ENCODE measurements at regions not wholly inside any gene's neighbourhood (a gene's known extent, or its start where the extent isn't known, plus 50 kb on each side); places are given as distances from the start of the nearest gene placed in this dataset.

- intact Hi-C loops (cut with DNase I; ENCODE audit: low total_unique reads) = no loop called here
- no peaks in the 10 kb centered on the region for H3K27me3 ChIP-seq
- WGBS, 5 donors = 25 to 49% (median 38%) methylated on average over 1 of the region's 1 CpG
- H3K36me3 ChIP-seq = no peaks in the 10 kb centered on the region
- no peak overlapping the region for H3K27ac ChIP-seq
- TF ChIP-seq POLR2A (IDR thresholded peaks at IDR 0.05) = no peak
- TF ChIP-seq POLR2AphosphoS5 (IDR thresholded peaks at IDR 0.05) = no peak
- H3K4me3 ChIP-seq = no peak overlapping the region
- H3K4me1 ChIP-seq = no peaks in the 10 kb centered on the region
- DNase-seq = no peak
- no peaks in the 10 kb centered on the region for H3K9me3 ChIP-seq
Observed at GRCh38 chr3:118472586-118472985, 562.1 kb downstream of the IGSF11 start.

- no peaks in the 10 kb centered on the region for H3K9me3 ChIP-seq
- no peak overlapping the region for H3K27ac ChIP-seq
- TF ChIP-seq POLR2AphosphoS5 (IDR thresholded peaks at IDR 0.05) = no peak
- TF ChIP-seq EP300 (IDR thresholded peaks at IDR 0.05) = no peak
- TF ChIP-seq, protein P1, sequence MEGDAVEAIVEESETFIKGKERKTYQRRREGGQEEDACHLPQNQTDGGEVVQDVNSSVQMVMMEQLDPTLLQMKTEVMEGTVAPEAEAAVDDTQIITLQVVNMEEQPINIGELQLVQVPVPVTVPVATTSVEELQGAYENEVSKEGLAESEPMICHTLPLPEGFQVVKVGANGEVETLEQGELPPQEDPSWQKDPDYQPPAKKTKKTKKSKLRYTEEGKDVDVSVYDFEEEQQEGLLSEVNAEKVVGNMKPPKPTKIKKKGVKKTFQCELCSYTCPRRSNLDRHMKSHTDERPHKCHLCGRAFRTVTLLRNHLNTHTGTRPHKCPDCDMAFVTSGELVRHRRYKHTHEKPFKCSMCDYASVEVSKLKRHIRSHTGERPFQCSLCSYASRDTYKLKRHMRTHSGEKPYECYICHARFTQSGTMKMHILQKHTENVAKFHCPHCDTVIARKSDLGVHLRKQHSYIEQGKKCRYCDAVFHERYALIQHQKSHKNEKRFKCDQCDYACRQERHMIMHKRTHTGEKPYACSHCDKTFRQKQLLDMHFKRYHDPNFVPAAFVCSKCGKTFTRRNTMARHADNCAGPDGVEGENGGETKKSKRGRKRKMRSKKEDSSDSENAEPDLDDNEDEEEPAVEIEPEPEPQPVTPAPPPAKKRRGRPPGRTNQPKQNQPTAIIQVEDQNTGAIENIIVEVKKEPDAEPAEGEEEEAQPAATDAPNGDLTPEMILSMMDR (IDR thresholded peaks at IDR 0.05) = no peak
- no peak for TF ChIP-seq POLR2A (IDR thresholded peaks at IDR 0.05)
- intact Hi-C loops (cut with DNase I; ENCODE audit: low total_unique reads) = no loop called here
- H3K4me1 ChIP-seq = no peaks in the 10 kb centered on the region
- H3K27me3 ChIP-seq = no peaks in the 10 kb centered on the region
- no peaks in the 10 kb centered on the region for H3K36me3 ChIP-seq
- DNase-seq = no peak
- no peak overlapping the region for H3K4me3 ChIP-seq
Observed at GRCh38 chr3:118473343-118473742, 561.3 kb downstream of the IGSF11 start.

GRCh38 chr3:118476885-118477618, 557.6 kb downstream of the IGSF11 start:
- H3K27me3 ChIP-seq = no peaks in the 10 kb centered on the region
- intact Hi-C loops (cut with DNase I; ENCODE audit: low total_unique reads) = no loop called here
- no peaks in the 10 kb centered on the region for H3K4me1 ChIP-seq
- no peak overlapping the region for H3K27ac ChIP-seq
- TF ChIP-seq POLR2AphosphoS5 (IDR thresholded peaks at IDR 0.05) = no peak
- TF ChIP-seq EP300 (IDR thresholded peaks at IDR 0.05) = no peak
- no peak for TF ChIP-seq POLR2A (IDR thresholded peaks at IDR 0.05)
- TF ChIP-seq, protein P1 (IDR thresholded peaks at IDR 0.05) = no peak
- no peak for DNase-seq
- WGBS, 5 donors = 85 to 94% (median 88%) methylated on average over 2 of the region's 2 CpGs
- H3K36me3 ChIP-seq = no peaks in the 10 kb centered on the region
- H3K9me3 ChIP-seq = no peaks in the 10 kb centered on the region
- no peak overlapping the region for H3K4me3 ChIP-seq

DNA sequence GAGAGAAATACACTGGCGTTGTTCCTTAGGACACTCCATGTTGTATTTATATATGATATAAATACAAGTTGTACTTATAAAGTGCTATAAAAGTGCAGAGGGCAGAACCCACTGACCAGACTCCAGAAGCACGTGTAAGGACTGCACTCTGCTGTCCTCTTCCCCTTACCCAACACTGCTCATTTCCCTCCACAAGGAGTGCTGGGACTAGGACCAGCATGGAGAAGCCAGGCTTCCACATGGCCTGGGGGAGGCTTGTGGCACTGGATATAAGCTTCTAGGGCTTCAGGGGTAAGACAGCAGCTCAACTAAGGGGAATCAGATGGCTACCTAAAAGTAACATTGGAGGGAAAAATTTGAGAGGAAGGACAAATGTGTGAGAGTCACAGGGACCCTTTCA, 556.9 kb downstream of the IGSF11 start:
- WGBS, 5 donors = 27 to 47% (median 31%) methylated on average over 2 of the region's 2 CpGs
- no peaks in the 10 kb centered on the region for H3K9me3 ChIP-seq
- H3K4me1 ChIP-seq = no peaks in the 10 kb centered on the region
- no peak overlapping the region for H3K4me3 ChIP-seq
- H3K36me3 ChIP-seq = no peaks in the 10 kb centered on the region
- H3K27ac ChIP-seq = no peak overlapping the region
- TF ChIP-seq, protein P1 (IDR thresholded peaks at IDR 0.05) = no peak
- TF ChIP-seq POLR2A (IDR thresholded peaks at IDR 0.05) = no peak
- TF ChIP-seq EP300 (IDR thresholded peaks at IDR 0.05) = no peak
- TF ChIP-seq POLR2AphosphoS5 (IDR thresholded peaks at IDR 0.05) = no peak
- intact Hi-C loops (cut with DNase I; ENCODE audit: low total_unique reads) = no loop called here
- DNase-seq = no peak
- H3K27me3 ChIP-seq = no peaks in the 10 kb centered on the region

DNA sequence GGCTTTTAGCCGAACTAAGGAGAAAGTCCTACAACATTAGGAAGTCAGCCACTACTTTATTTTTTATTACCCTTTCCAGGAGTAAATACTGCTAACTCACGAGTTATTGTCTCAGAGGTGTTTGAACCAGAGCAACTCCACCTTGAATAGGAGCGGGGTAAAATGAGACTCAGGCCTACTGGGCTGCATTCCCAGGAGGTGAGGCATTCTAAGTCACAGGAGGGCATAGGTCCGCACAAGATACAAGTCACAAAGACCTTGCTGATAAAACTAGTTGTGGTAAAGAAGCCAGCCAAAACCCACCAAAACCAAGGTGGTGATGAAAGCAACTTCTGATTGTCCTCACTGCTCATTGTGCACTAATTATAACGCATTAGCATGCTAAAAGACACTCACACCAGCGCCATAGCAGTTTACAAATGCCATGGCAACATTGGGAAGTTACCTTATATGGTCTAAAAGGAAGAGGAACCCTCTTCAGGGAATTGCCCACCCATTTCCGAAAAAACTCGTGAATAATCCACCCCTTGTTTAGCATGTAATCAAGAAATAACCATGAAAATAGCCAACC, 555.9 kb downstream of the IGSF11 start:
- no peaks in the 10 kb centered on the region for H3K4me1 ChIP-seq
- no peak overlapping the region for H3K4me3 ChIP-seq
- H3K36me3 ChIP-seq = no peaks in the 10 kb centered on the region
- DNase-seq = no peak
- 71 to 88% (median 78%) methylated on average over 8 of the region's 8 CpGs for WGBS, 5 donors
- H3K27ac ChIP-seq = no peak overlapping the region
- H3K27me3 ChIP-seq = no peaks in the 10 kb centered on the region
- TF ChIP-seq POLR2AphosphoS5 (IDR thresholded peaks at IDR 0.05) (no peak), POLR2A (IDR thresholded peaks at IDR 0.05) (no peak), EP300 (IDR thresholded peaks at IDR 0.05) (no peak)
- TF ChIP-seq, protein P1 (IDR thresholded peaks at IDR 0.05) = no peak
- no peaks in the 10 kb centered on the region for H3K9me3 ChIP-seq
- intact Hi-C loops (cut with DNase I; ENCODE audit: low total_unique reads) = no loop called here
